ENCODE measurements at regions not wholly inside any gene's neighbourhood (a gene's known extent, or its start where the extent isn't known, plus 50 kb on each side); places are given as distances from the start of the nearest gene placed in this dataset.
"Not testable (repeated sequence)": the region's sequence is repeated elsewhere in the genome, so short reads cannot be mapped to it uniquely, and the experiment has no call there.

DNA sequence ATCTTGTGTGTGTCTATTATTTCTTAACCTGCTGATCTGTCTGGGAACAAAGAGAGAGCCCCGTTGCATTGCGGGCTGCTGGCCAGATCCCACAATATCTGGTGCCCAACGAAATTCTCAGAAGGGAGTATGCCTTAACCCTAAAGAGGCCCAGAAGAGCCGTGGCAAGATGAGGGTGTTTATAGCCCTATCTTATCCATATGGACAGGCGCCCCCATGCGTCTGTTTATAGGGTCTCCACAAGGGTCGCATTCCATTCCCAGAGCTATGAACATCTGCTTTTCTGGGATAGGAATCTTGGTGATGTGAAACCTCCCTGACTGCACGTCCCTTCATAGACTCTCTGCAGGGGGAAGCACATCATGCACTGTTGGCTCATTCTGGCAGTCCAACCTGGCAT, 1262.5 kb downstream of the RAPGEF2 start:
- DNase-seq, result not testable (repeated sequence)

DNA sequence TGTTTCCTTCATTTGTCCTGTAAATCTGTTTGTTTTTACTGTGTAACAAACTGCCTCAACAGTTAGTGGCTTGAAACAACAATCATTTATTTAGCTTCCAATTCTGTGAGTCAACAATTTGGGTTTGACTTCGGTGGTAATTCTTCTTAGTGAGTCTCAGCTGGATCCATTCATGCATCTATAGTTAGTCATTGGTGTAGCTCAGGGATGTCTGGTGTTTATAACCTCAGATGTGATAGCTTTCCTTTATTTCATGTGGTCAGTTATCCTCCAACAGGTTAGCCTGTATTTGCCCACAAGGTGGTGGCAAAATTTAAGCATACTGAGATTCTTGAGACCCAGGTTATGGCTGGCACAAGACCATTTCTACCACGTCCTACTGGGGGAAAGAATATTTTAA, 1267.2 kb downstream of the RAPGEF2 start:
- no peak for DNase-seq

DNA sequence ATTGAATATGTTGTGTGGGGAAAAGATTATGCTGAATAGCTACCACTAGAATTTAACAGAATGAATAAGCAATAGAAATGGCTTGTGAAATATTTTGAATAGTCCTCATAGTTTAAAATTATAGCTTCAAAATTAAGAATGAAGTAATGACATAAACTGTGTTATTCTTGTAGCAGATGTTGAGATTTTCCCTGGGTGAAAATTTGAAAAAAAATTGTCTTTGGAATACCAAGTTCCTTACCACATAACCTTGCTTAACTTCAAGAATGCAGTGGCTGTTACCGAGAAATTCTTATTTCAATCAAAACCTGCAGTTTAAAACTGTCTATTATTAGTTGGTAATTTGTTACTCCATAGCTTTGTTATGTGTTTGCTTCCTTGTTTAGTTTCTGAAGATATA, 1268.6 kb downstream of the RAPGEF2 start:
- DNase-seq, result no peak

DNA sequence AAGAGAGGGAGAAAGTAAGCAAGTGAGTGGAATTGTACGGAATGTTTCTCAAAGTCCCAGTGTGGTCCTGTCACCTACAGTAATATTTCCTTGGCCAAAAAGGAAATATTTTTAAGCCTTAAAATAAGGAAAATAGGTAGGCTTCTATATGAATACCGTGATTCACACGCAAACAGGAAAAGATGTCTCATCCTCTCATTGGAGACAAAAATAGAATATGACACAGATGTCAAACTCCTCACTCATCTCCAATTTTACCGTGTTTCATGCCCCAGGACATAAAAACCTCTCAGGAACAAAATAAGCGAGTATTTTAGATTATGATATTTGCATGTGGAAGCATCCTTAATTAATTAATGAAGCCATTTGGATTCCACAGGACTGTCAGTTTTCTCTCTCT, 1269.5 kb downstream of the RAPGEF2 start:
- no peak for DNase-seq

DNA sequence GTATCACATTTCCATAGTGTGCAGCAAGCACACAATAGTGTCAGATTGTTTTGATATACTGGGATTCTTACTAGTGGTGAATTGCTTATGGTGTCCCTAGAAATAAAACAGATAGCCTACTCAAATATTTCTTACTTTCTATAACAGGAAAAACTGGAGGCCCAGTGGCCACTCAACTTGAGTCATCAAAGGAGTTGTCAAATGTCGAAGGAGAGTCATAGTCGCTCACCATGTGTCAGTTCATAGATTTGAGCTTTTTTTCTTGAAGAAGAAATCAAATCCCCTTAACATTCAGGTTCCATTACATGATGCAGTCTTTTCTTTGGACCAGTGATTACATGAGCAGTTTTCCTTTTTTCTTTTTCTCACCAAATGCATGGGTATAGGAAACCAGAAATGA, 1271.0 kb downstream of the RAPGEF2 start:
- no peak for DNase-seq

DNA sequence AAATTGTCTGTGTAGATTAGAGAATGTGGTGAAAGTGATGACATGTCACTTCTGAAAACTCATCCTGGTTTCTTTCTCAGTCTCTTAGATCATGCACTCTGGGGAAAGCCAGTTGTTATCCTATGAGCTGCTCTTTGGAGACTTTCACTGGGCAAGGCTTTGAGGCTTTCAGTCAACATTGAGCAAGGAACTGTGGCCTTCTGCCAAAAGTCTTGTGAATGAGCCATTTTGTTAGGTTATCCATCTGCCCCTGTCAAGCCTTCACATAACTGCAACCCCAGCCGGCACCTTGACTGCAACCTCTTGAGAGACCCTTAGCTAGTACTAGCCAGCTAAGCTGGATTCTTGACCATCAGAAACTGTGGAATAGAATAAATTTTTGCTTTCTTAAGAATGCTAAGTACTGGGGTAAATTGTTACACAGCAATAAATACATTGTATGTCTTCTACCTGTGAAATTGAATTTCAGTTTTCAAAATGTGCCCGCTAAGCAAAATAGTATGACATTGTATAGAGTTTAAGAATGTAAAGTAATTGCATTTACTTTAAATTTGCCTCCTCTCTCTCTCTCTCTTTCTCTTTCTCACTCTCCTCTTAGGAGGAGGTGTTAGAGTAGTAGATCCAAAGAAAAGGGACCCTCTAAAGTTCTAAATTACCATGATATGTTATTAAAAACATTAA, 1273.0 kb downstream of the RAPGEF2 start:
- no peak for DNase-seq

DNA sequence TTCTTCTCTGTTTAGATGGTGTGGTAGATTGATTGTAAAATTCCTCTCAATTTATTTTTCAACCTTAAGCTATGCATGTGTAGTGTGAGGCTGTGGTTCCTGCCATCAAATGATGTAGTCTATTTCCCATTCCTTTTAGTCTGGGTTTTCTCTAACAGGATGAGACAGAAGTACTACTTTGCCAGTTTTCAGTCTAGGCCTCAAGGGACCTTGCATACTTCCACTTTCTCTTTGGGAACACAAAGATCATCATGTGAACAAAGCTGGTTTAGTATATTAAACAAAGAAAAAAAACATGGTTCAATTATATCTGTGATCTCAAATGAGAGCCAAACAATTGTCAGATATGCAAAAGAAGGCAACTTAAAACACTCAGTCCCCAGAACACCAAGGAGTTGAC, 1284.0 kb downstream of the RAPGEF2 start:
- DNase-seq, result no peak

DNA sequence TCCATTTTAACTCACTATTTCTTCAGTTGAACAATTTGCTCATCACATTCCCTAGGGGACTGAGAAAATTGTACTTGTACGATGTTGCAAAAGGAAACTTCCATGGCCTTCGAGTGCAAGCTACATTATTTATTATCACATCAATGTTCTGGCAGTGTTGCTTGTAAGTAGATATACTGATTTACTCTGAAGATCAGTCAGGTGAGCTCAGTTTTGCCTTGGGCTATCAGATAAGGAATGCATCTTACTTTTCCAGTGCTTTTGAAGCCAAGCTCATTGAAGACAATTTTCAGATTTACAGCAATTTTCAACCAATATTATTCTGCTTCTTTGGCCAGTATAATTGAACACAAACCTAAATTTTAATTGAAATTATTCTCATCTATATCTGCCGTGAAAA, 1296.9 kb downstream of the RAPGEF2 start:
- no peak for DNase-seq

DNA sequence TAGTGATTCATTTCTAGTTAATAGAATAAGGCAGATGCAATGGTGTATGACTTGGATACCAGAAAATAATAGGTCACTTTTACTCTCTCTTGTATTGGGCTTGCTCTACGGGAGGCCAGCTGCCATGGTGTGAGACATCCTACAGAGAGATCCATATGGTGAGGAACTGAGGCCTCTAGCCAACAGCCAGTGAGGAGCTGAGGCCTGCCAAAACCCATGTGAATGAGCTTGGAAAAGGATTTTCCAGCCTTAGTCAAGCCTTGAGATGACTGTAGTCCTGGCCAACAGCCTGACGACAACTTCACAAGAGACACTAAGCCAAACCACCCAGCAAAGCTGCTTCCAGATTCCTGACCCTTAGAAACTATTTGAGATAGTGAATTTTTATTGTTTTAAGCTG, 1300.2 kb downstream of the RAPGEF2 start:
- no peak for DNase-seq

DNA sequence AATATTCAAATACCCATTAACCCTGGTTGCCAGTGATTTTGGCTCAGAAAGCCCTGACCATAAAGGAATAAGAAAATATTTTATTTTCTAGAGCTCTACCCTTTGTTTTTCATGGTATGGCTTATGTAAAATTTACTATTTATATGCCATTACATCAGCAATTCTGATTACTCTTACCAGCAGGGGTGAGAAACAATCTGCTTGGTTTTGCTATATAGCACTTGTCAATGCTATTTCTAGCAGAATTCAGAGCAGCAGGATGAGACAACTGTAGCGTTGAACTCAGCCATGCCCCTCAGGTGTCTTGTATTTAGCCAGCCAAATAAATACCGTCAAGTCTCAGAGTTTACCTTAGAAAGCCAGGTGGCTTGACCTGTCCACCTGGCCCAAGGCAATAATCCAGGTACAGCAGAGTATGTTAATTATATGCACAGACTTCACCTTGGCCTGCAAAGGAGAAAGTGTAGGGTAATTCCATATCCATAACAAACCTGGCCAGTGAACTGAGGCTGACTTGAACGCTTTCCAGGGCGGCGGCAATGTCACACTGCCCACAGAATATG, 1303.5 kb downstream of the RAPGEF2 start:
- no peak for DNase-seq

DNA sequence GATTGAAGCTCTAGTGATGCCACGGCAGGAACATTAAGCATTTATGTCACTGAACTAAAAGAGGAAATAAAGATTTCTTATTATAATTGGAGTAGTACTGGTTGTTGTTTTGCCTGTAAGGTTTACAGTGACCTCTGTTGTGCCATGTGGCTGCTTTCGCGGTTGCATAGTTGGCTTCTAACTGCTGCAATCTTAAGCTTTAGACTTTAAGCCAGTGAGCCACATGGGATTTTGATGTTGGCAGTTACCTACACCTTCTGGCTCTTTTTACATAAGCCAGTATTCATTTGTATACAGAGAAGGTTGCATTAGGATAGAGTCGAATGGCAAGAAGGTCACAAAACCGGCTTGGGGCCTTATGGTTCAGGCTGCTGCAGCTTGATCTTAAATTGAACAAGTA, 1311.6 kb downstream of the RAPGEF2 start:
- DNase-seq, result no peak

DNA sequence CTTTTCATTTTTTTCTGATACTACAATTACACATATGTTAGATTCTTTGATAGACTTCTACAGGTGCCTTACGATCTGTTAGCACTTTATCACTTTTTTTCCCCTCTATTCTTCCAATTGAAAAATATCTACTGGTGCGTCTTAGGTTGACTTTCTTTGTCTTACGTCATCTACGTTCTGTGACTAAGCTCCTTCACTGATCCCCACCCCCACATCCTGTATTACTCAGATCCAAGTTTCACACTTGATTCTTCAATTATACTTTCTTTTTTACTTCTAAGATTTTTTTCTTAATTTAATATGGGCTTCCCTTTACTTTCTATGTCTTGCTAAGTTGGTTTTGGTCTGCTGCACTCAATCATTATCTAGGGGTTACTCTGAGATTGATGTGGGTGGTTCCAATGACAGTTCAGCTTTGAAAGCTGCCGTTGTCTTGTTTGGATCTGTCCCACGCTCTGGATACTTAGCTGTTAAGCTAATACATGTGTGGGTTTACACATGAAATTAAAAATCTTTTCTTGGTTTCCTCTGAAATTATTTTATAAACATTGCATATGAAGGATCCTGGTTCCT, 1321.1 kb downstream of the RAPGEF2 start:
- no peak for DNase-seq

DNA sequence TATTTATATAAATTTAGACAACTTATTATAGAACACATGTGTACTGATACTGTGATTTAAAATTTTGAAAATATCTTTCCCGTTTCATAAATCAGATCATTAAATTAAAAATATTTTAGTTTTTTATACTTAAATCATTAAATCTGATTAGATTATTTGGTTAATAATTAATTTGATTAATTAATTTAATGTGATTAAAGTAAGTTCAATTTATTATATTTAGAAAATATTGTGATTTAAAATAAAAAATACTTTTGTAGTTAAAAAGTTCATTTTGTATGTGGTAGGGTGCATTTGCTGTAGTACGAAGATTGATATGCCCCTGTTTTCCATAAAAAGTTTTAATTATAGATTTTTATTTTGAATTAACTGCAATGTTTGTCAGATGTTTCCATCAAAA, 1323.4 kb downstream of the RAPGEF2 start:
- no peak for DNase-seq

DNA sequence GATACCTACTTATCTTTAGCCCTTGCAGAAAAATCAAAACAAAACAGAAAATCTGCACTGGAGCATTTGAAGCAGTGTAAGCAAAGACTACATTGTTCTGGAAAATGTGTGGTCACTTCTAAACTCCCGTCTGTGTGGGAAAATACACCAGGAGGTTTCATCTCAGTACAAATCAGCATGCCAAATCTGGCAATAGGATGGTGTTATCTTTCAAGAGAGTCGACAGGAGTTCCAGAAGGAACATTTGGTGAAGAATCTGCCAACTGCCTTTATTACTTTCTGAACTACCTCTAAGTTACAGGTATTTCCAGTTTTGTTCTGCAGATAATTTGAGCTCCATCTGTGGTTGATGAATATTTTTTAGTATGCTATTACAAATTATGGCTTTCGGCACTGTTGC, 1348.0 kb downstream of the RAPGEF2 start:
- no peak for DNase-seq

DNA sequence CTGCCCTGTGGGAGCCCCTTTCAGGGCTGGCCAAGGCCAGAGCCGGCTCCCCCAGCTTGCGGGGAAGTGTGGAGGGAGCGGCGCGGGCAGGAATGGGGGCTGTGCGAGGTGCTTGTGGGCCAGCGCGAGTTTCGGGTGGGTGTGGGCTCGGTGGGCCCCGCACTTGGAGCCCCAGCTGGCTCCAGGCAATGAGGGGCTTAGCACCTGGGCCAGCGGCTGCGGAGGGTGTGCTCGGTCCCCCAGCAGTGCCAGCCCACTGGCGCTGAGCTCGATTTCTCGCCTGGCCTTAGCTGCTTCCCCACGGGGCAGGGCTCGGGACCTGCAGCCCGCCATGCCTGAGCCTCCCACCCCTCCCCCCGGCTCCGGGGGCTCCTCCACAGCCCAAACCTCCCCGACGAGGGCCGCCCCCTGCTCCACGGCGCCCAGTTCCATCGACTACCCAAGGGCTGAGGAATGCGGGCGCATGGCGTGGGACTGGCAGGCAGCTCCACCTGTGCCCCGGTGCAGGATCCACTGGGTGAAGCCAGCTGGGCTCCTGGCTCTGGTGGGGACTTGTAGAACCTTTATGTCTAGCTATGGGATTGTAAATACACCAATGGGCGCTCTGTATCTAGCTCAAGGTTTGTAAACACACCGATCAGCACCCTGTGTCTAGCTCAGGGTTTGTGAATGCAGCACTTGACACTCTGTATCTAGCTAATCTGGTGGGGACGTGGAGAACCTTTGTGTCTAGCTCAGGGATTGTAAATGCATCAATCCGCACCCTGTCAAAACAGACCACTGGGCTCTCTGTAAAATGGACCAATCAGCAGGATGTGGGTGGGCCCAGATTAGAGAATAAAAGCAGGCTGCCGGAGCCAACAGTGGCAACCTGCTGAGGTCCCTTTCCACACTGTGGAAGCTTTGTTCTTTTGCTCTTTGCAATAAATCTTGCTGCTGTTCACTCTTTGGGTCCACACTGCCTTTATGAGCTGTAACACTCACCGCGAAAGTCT, 1379.1 kb downstream of the RAPGEF2 start:
- DNase-seq, result not testable (repeated sequence)

DNA sequence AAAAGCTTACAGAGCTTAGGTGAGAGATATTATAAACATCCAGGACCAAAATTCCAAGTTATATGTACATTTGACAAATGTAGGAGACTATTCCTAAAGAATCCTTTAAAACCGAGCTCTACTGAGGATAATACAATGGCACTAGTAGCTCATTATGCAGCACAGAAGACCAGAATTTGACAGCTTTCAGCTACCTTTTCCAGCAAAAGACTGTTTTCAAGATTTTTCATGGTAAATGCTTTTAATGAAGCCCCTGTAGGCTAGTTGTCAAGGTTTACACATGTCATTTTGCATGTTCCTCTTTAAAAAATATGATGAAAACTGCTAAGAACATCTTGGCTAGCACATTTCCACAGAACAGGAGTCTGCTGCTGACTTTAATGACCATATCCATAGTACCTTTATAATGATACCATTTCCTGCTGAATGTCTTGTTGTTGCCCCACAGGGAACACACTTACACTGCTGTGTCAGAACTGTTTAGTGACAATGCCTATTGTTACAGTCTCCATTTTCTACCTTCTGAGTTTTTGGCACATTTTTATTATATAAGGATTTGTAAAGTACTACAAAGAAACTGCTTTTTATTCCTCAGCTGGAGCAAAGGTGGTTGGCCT, 1382.3 kb downstream of the RAPGEF2 start:
- DNase-seq, result no peak

DNA sequence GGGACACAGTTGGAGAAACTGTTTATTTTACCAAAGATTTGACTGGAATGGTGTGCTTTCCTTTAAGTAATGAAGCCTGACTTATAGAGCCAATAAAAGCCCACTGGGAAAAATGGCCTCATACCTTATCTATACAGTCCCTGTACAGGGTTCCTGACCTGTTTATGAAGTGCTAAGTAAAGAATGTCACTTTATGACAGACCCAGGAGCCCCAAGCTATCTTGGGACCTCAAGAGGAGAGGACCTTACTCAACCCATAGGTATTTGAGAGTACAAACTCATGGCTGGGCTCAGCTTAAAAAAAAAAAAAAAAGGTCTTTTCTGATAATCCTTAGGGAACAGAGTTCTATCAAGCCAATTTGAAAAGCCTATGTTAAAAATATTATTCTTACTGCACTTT, 1389.3 kb downstream of the RAPGEF2 start:
- DNase-seq, result no peak

DNA sequence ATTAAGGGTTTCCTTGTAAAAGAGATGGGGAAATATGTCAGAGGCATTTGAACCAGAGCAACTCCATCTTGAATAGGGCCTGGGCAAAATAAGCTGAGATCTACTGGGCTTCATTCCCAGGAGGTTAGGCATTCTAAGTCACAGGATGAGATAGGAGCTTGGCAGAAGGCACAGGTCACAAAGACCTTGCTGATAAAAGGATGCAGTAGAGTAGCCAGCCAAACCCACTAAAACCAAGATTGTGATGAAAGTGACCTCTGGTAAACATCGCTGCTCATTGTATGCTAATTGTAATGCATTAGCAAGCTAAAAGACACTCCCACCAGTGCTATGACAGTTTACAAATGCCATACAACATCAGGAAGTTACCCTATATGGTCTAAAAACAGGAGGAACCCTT, 1390.3 kb downstream of the RAPGEF2 start:
- DNase-seq, result no peak

DNA sequence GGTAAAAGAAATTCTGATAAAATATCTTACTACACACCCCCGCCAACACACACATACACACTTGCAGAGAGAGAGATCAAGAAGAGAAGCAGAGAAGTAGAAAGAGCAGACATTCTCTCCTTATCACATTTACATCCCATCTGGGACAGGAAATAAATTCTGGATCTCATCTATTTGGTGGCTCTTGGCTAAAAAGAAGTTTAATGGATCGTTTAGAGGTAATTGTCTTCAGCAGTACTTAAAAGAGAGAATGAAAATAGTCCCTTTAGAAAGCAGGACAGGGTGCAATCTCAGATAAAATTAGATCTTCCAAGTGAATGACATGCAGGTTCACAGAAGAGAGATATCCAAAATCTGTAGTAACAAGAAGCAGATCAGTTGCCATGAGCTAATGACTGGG, 1392.5 kb downstream of the RAPGEF2 start:
- DNase-seq, result no peak

DNA sequence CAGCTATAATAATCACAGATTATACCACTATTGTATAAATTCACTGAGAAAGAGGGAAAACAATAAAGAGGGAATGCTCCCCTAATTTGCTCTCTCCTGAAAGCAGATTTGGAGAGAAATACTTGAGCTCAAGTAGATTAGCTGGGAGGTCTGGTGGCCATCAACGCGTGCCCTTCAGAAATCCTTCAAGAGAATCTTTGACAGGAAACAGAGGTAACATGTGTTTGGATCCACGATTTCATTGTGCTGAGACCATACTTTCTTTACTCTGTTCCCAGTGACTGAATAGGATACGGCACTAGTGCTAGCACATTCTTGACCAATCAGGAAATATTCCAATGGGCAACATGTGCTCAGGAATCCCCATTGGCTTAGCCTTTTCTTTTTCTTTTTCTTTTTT, 1395.3 kb downstream of the RAPGEF2 start:
- no peak for DNase-seq

DNA sequence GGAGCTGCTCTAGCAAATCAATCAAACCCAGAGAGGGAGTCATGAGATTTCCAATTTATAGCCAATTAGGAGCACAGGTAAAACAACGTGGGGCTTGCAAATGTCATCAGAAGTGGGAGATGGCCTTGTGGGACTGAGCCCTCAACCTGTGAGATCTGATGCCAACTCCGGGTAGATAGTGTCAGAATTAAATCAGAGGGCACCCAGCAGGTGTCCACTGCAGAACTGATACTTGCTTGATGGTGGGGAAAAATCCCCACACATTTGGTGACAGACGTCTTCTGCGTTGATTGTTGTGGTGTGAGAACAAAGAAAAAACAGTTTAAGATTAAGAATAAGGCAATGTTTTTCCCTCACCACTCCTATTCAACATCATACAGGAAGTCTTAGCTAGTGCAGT, 1402.8 kb downstream of the RAPGEF2 start:
- DNase-seq, result no peak

DNA sequence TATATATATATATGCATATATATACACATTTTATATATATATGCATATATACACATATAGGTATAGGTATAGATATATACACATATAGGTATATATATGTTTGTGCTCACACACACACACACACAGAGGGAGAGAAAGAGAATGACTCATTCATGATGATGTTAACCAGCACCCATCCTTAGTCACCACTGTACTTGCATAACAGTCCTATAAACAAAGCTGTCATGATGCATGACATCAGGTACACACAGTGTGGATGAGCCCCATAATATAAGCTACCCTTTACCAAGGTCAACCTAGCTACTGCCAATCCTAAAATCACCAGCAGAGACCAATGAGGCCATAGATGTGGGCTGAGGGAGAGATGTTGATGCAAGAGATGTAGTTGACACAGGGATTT, 1408.0 kb downstream of the RAPGEF2 start:
- no peak for DNase-seq

DNA sequence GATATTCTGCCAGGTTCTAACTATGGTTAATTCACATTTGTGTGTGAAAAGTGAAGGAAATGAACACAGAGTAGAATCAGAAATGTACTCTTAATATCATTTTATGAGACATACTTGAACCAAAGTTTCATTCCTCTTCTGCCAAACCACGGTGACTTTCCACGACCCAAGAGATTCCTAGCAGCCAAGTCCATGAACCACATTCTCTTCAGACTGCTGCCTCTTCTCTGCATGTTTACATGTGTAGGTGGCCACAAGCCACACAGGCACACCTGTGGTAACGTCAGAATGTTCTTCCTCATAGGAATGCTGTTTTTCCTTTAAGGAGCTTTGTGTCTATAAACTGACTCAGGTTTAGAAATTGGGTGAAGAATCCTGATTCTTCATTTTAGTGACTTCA, 1411.2 kb downstream of the RAPGEF2 start:
- DNase-seq, result no peak
